GM12891 (cell line): ENCODE measurements at regions not wholly inside any gene's neighbourhood (a gene's known extent, or its start where the extent isn't known, plus 50 kb on each side); places are given as distances from the start of the nearest gene placed in this dataset.

Source experiments
- POLR2A ChIP-seq: IDR thresholded peaks from 2 replicates; pipeline ENCODE4 v1.6.1; 2011; ENCODE audit warnings: low read depth, low read length, control low read depth
- POLR2AphosphoS5 ChIP-seq: IDR thresholded peaks from 2 replicates; pipeline ENCODE4 v1.6.1; 2011; ENCODE audit warnings: low read depth, low read length, control low read depth

GRCh38 chr6:140559458-140559857 lies 1185.0 kb upstream of the CITED2 start:
- TF ChIP-seq POLR2A = no peak
- TF ChIP-seq POLR2AphosphoS5 = no peak
